ENCODE measurements at regions not wholly inside any gene's neighbourhood (a gene's known extent, or its start where the extent isn't known, plus 50 kb on each side); places are given as distances from the start of the nearest gene placed in this dataset.

- no CpG with 5 or more reads among the region's 15 CpGs for WGBS (ENCODE audit: extremely low coverage, insufficient read length, low lambda C conversion rate)
- Histone ChIP-seq H2BK5ac (ENCODE audit: insufficient read length, low read length) (no peak overlapping the region), H3K23me2 (ENCODE audit: insufficient read length, low read depth, low read length, poor library complexity, severe bottlenecking) (no peaks in the 10 kb centered on the region), H3K27me3 (ENCODE audit: insufficient read depth, low read length) (no peaks in the 10 kb centered on the region), H4K8ac (replicated peaks; ENCODE audit: insufficient read length, low read depth, low read length) (no peak overlapping the region), H3K9ac (ENCODE audit: extremely low read depth, insufficient read length, low read length) (no peak overlapping the region), H2BK20ac (ENCODE audit: low read depth, low read length, poor library complexity, severe bottlenecking) (no peak overlapping the region), H3K79me1 (ENCODE audit: insufficient read depth, low read depth, low read length, poor library complexity, severe bottlenecking) (no peaks in the 10 kb centered on the region), H2BK12ac (ENCODE audit: insufficient read length, low read depth, low read length) (no peak overlapping the region), H3K23ac (ENCODE audit: insufficient read length, low read depth, low read length) (no peak overlapping the region), H3K4me2 (ENCODE audit: insufficient read depth, insufficient read length, low read length) (no peak overlapping the region), H3K9me3 (ENCODE audit: control insufficient read depth, low read depth, low read length) (no peaks in the 10 kb centered on the region), H3K56ac (ENCODE audit: insufficient read length, low read depth, low read length) (no peak overlapping the region), H3K18ac (ENCODE audit: insufficient read length, low read depth, low read length) (no peak overlapping the region), H3K79me2 (ENCODE audit: insufficient read depth, low read length) (no peaks in the 10 kb centered on the region), H3K4me1 (ENCODE audit: insufficient read depth, low read length) (no peaks in the 10 kb centered on the region), H4K91ac (ENCODE audit: insufficient read length, low read depth, low read length) (no peak overlapping the region), H2AFZ (ENCODE audit: low read length) (no peak overlapping the region), H3K4ac (ENCODE audit: low read depth, low read length) (no peak overlapping the region), H3K14ac (ENCODE audit: insufficient read depth, low read length) (no peak overlapping the region), H3K27ac (ENCODE audit: insufficient read length, low read depth, low read length) (no peak overlapping the region), H2BK120ac (ENCODE audit: low read depth, low read length, poor library complexity, severe bottlenecking) (no peak overlapping the region), H4K5ac (ENCODE audit: insufficient read length, low read depth, low read length) (no peak overlapping the region), H3T11ph (ENCODE audit: low read length) (no peak overlapping the region), H4K20me1 (ENCODE audit: control insufficient read depth, insufficient read depth, insufficient read length) (no peaks in the 10 kb centered on the region), H2BK15ac (ENCODE audit: low read depth, low read length) (no peak overlapping the region), H2AK5ac (ENCODE audit: insufficient read length, low read length) (no peak overlapping the region)
- no peak for TF ChIP-seq CTCF (conservative IDR thresholded peaks at IDR 0.05)
- DNase-seq: no peak
- Mint-ChIP-seq H3K4me1 (peaks cover 0 to 9% of the 10 kb centered on the region in 2 experiments; a peak in 2 of 4 replicates), H3K9me3 (peaks cover 0 to 2% of the 10 kb centered on the region in 2 experiments; a peak in 3 of 5 replicates), H3K27me3 (ENCODE audit: low read depth) (peaks cover 15% of the 10 kb centered on the region), H3K4me3 (no peak overlapping the region), H3K36me3 (ENCODE audit: insufficient read depth in 1 of 3, low read depth in 3 of 3) (no peaks in the 10 kb centered on the region), H3K27ac (no peak overlapping the region)
Measured at GRCh38 chr20:21564127-21564773, 50.4 kb upstream of the NKX2-2 start.

All from H9 (cell line).